ENCODE measurements at regions not wholly inside any gene's neighbourhood (a gene's known extent, or its start where the extent isn't known, plus 50 kb on each side); places are given as distances from the start of the nearest gene placed in this dataset.

DNA sequence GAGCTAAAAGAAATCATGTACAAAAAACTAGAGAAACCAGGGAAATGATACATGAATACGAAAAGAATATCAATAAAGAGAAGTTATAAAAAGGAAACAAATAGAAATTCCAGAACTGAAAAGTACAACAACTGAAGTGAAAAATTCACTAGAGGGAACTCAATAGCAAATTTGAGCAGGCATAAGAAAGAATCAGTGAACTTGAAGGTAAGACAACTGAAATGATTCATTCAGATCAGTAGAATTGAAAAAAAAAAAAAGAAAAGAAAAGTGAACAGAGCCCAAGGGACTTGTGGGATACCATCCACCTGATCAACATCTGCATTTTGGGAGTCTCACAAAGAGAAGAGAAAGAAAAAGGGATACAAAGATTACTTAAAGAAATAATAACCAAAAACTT lies 78.3 kb downstream of the HHEX start:
- TF ChIP-seq CTCF (IDR thresholded peaks at IDR 0.05) (no peak), POLR2A (IDR thresholded peaks at IDR 0.05) (no peak), EP300 (IDR thresholded peaks at IDR 0.05) (no peak)
